CD4-positive, alpha-beta memory T cell (primary cell): ENCODE measurements at regions not wholly inside any gene's neighbourhood (a gene's known extent, or its start where the extent isn't known, plus 50 kb on each side); places are given as distances from the start of the nearest gene placed in this dataset.

ENCODE experiments used
- CTCF ChIA-PET: fragments of 350-600 bp; sonication (Branson Sonifier 250); formaldehyde crosslinking; loops from one replicate; lab custom pipeline; 2021; ENCODE audit warnings: inconsistent platforms; ENCODE audit not compliant: partially characterized antibody; lab: Charles Lee
- POLR2A ChIA-PET: fragments of 350-600 bp; sonication (Branson Sonifier 250); formaldehyde crosslinking; loops from one replicate; lab custom pipeline; 2021; ENCODE audit not compliant: partially characterized antibody; lab: Charles Lee
- DNase-seq, 5 donors: peaks; one replicate each; pipeline versions ENCODE4 v3.0.0 to v3.0.0-alpha.2; 2020 to 2022; ENCODE audit warnings: mixed read lengths in 1 of 5
- H3K27ac ChIP-seq: one replicate; pipeline ENCODE4 v1.7.0; 2013; ENCODE audit warnings: low read depth, low read length
- H3K27me3 ChIP-seq: 2 replicates; pipeline ENCODE4 v1.7.0; 2013; ENCODE audit warnings: mild to moderate bottlenecking, low read length, moderate library complexity; ENCODE audit not compliant: insufficient read depth
- H3K36me3 ChIP-seq: 2 replicates; pipeline ENCODE4 v1.7.0; 2013; ENCODE audit warnings: mild to moderate bottlenecking, low read length, moderate library complexity; ENCODE audit not compliant: insufficient read depth
- H3K4me1 ChIP-seq: 2 replicates; pipeline ENCODE4 v1.7.0; 2013; ENCODE audit warnings: mild to moderate bottlenecking, low read length, moderate library complexity; ENCODE audit not compliant: insufficient read depth
- H3K4me3 ChIP-seq, 2 donors: one replicate each; pipeline ENCODE4 v1.7.0; 2013; ENCODE audit warnings: low read length in 2 of 2, mild to moderate bottlenecking in 1 of 2
- H3K9me3 ChIP-seq, 2 donors: one replicate each; pipeline ENCODE4 v1.7.0; 2013; ENCODE audit warnings: low read length in 2 of 2, control low read depth in 1 of 2; ENCODE audit not compliant: control insufficient read depth in 1 of 2
- H3K27ac Mint-ChIP-seq, 7 donors: one replicate each; pipeline ENCODE4 v1.8.0; 2020 to 2021; ENCODE audit warnings: mixed read lengths in 7 of 7, mild to moderate bottlenecking in 6 of 7, inconsistent platforms in 3 of 7, moderate library complexity in 3 of 7
- H3K27me3 Mint-ChIP-seq, 2 donors: one replicate each; pipeline ENCODE4 v1.8.0; 2020 to 2021; ENCODE audit warnings: mixed read lengths in 2 of 2
- H3K36me3 Mint-ChIP-seq, 2 donors: one replicate each; pipeline ENCODE4 v1.8.0; 2020 to 2021; ENCODE audit warnings: mixed read lengths in 2 of 2, inconsistent platforms in 1 of 2, mild to moderate bottlenecking in 1 of 2
- H3K4me1 Mint-ChIP-seq, 4 donors: one replicate each; pipeline ENCODE4 v1.8.0; 2020 to 2021; ENCODE audit warnings: mixed read lengths in 4 of 4, mild to moderate bottlenecking in 1 of 4
- H3K4me3 Mint-ChIP-seq, 8 donors: one replicate each; pipeline ENCODE4 v1.8.0; 2020 to 2021; ENCODE audit warnings: mixed read lengths in 8 of 8, mild to moderate bottlenecking in 7 of 8, moderate library complexity in 6 of 8, inconsistent platforms in 3 of 8
- H3K9me3 Mint-ChIP-seq, 8 donors: one replicate each; pipeline ENCODE4 v1.8.0; 2020 to 2021; ENCODE audit warnings: mixed read lengths in 8 of 8, mild to moderate bottlenecking in 5 of 8, inconsistent platforms in 3 of 8, moderate library complexity in 1 of 8
- intact Hi-C: fragments of 100-400 bp; cut with micrococcal nuclease; formaldehyde crosslinking; loops from one replicate; pipeline ENCODE4 v1.15.1; 2023

DNA sequence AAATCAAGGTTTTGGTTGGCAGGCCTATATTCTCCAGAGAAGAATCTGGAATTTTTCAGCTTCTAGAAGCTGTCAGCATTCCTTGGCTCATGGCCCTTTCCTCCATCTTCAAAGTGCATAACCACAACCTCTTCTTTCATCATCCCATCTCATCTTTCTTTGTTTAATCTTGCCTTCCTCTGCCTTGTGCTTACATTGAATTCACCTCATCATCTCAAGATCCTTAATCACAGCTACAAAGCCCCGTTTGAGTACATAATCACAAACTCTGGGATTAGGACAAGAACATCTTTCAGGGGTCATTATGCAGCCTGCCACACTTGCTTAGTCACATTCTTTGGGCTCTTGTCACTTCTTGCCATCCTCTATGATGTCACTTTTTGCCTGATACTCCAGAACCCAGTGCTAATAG is 130.3 kb downstream of the FOXD1 start:
- POLR2A ChIA-PET = no interaction called here
- peaks cover 26% of the 10 kb centered on the region for H3K27me3 ChIP-seq
- no peaks in the 10 kb centered on the region for H3K36me3 ChIP-seq
- no peak for DNase-seq
- no peaks in the 10 kb centered on the region for H3K4me1 Mint-ChIP-seq
- no peak overlapping the region for H3K4me3 ChIP-seq
- H3K9me3 ChIP-seq = no peaks in the 10 kb centered on the region
- H3K9me3 Mint-ChIP-seq = peaks cover 0 to 4% (median 0%) of the 10 kb centered on the region in 8 donors
- H3K4me3 Mint-ChIP-seq = no peak overlapping the region
- no peaks in the 10 kb centered on the region for H3K4me1 ChIP-seq
- peaks cover 44 to 60% of the 10 kb centered on the region in 2 donors for H3K27me3 Mint-ChIP-seq
- H3K27ac Mint-ChIP-seq = no peak overlapping the region
- no peak overlapping the region for H3K27ac ChIP-seq
- intact Hi-C loops = no loop called here
- no peaks in the 10 kb centered on the region for H3K36me3 Mint-ChIP-seq
- CTCF ChIA-PET = no interaction called here

DNA sequence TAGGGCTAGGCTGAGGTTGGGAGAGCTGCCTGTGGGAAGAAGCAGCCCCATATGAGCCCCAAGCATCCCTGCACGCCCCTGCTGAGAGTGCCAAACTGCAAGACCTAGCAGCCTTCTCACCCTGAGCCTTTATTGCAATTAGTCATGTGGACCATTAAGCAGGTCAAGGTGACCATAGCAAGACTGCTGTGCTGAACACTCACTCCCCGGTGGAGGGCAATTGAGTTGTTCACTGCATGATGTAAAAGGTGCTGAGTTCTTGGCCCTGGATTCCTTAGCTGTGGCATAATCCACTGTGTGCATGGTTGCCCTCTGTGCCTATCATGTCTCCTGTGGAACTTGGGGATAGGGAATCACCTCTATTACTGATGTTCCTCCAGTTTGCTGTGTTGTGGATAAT is 131.1 kb downstream of the FOXD1 start:
- ChIA-PET POLR2A (no interaction called here), CTCF (no interaction called here)
- DNase-seq = no peak
- Mint-ChIP-seq H3K27me3 (peaks cover 46 to 63% of the 10 kb centered on the region in 2 donors), H3K9me3 (peaks cover 0 to 4% (median 0%) of the 10 kb centered on the region in 8 donors), H3K4me3 (no peak overlapping the region), H3K36me3 (no peaks in the 10 kb centered on the region), H3K27ac (no peak overlapping the region), H3K4me1 (peaks cover under 1 to 5% (median 4%) of the 10 kb centered on the region in 4 donors)
- peaks cover 34% of the 10 kb centered on the region for H3K27me3 ChIP-seq
- H3K4me3 ChIP-seq = no peak overlapping the region
- no peaks in the 10 kb centered on the region for H3K36me3 ChIP-seq
- H3K4me1 ChIP-seq = no peaks in the 10 kb centered on the region
- H3K9me3 ChIP-seq = no peaks in the 10 kb centered on the region
- no peak overlapping the region for H3K27ac ChIP-seq
- intact Hi-C loops = no loop called here

DNA sequence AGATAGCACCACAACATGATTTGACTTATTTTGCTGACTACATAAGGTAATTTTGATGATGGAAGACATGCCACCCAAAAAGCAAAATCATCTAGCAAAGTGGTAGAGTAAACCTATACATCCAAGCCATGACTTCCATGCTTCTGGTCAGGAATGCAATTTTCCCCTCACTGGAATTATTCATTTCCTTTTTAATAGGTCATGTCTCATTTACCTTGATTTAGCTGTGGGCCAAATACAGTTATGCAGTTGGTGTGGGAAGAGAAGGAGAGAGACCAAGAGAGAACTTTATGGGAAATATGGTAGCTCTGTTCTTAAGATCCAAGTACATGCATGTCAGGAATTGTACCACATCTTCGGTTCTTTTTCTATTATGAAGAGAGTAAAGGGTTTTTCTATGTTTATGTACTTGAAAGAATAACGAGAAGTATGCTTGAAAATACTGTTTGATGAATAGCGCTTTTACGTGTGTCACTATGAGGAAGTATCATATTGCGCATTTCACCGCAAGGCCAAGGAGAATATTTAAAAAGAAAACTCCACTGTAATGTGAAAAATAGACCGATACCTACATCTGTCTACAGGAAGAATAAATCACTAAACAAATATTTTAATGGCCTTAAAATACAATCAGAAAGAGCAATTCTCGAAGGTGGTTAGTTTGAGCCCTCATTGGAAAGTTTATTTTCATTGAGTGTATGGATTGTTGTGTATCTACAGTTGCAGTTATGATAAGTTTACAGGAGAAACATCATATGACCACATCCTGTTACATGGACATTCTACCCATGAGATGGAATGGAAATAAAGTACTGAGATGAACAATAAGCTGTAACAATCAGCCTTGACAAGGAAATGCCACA is 134.0 kb downstream of the FOXD1 start:
- Histone ChIP-seq H3K36me3 (no peaks in the 10 kb centered on the region), H3K9me3 (no peaks in the 10 kb centered on the region), H3K4me3 (no peak overlapping the region), H3K27ac (no peak overlapping the region), H3K4me1 (no peaks in the 10 kb centered on the region), H3K27me3 (peaks cover 43% of the 10 kb centered on the region)
- peaks cover 55 to 70% of the 10 kb centered on the region in 2 donors for H3K27me3 Mint-ChIP-seq
- H3K36me3 Mint-ChIP-seq = no peaks in the 10 kb centered on the region
- intact Hi-C loops = no loop called here
- DNase-seq = no peak
- H3K27ac Mint-ChIP-seq = no peak overlapping the region
- CTCF ChIA-PET = interaction anchor here (1.1 kb wide), 1 partner anchor 136 kb away, joined by 3 read pairs; no protein-coding TSS in a partner anchor
- peaks cover 0 to 4% (median 0%) of the 10 kb centered on the region in 8 donors for H3K9me3 Mint-ChIP-seq
- H3K4me1 Mint-ChIP-seq = peaks cover 3 to 11% (median 5%) of the 10 kb centered on the region in 4 donors
- POLR2A ChIA-PET = no interaction called here
- no peak overlapping the region for H3K4me3 Mint-ChIP-seq

DNA sequence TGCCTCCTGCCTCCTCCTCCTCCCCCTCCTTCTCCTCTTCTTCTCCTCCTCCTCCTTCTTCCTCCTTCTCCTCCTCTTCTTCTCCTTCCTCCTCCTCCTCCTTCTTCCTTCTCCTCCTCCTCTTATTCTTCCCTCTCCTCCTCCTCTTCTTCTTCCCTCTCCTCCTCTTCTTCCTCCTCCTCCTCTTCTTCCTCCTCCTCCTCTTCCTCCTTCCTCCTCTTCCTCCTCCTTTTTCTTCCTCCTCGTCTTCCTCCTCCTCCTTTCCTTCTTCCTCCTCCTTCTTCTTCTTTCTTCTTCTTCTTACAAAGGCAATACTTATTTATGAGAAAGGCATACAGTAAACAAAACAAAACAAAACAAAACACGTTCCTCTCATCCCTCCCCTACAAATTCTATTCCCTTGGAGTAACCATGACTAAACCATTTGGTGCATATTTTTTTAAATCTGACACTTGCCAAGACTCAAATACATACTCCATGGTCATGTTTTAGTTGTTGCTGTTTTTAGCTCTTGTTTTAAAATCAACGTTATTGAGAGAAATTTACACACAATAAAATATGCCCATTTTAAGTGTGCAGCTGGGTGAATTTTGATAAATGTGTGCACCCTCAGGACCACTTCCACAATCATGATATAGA is 135.6 kb downstream of the FOXD1 start:
- Mint-ChIP-seq H3K36me3 (no peaks in the 10 kb centered on the region), H3K27ac (no peak overlapping the region), H3K4me3 (no peak overlapping the region), H3K9me3 (peaks cover 0 to 4% (median 0%) of the 10 kb centered on the region in 8 donors), H3K27me3 (peaks cover 54 to 69% of the 10 kb centered on the region in 2 donors), H3K4me1 (peaks cover 3 to 11% (median 5%) of the 10 kb centered on the region in 4 donors)
- DNase-seq = no peak
- POLR2A ChIA-PET = no interaction called here
- Histone ChIP-seq H3K27me3 (peaks cover 43% of the 10 kb centered on the region), H3K4me1 (no peaks in the 10 kb centered on the region), H3K4me3 (no peak overlapping the region), H3K36me3 (no peaks in the 10 kb centered on the region), H3K9me3 (no peaks in the 10 kb centered on the region), H3K27ac (no peak overlapping the region)
- CTCF ChIA-PET = interaction anchor here (1.1 to 1.6 kb wide), 3 partner anchors 14 to 138 kb away, joined by 3 to 8 read pairs (median 4); no protein-coding TSS in a partner anchor
- intact Hi-C loops = loop anchor here (1.0 kb wide), 1 partner anchor 138 kb away; no protein-coding TSS in a partner anchor

DNA sequence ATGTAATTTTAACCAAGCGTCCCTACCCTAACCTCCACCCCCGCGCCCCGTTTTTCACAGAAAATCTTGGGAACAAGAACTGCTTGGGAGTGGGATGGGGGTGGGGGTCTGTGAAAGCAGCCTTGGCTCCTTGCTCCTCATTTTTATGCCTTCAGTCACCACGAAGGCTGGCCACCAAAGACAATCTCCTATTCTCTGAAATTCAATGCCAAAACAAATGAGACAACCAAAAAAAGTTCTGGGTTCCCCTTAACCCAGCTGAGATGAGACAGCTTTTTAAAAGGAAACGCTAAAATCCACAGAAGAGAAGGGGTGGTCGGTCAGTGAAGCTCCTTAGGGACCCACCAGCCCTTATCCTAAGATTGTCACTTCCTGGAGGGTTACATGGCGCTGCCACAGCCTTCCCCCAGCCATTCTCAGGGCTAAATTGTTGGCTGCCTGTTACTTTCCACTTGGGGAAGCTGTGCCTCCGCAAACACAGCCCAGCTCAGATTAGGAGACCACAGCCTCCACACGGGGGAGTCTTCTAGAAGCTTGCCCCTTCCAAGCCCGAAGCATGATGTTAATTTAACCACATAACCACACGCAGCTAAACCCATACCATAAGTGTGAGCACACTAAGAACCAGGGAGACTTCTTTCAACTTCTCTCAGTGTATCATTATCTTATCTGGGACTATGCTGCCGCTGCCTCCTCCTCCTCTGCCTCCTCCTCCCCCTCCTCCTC is 136.3 kb downstream of the FOXD1 start:
- peaks cover 0 to 4% (median 0%) of the 10 kb centered on the region in 8 donors for H3K9me3 Mint-ChIP-seq
- peaks cover 41% of the 10 kb centered on the region for H3K27me3 ChIP-seq
- ChIA-PET CTCF (interaction anchor here (1.1 to 1.6 kb wide), 3 partner anchors 14 to 139 kb away, joined by 3 to 8 read pairs (median 4); no protein-coding TSS in a partner anchor), POLR2A (no interaction called here)
- H3K36me3 ChIP-seq = no peaks in the 10 kb centered on the region
- peaks cover 55 to 69% of the 10 kb centered on the region in 2 donors for H3K27me3 Mint-ChIP-seq
- no peak overlapping the region for H3K4me3 ChIP-seq
- no peaks in the 10 kb centered on the region for H3K4me1 ChIP-seq
- H3K4me3 Mint-ChIP-seq = no peak overlapping the region
- intact Hi-C loops = loop anchor here (1.0 kb wide), 1 partner anchor 139 kb away; no protein-coding TSS in a partner anchor
- no peaks in the 10 kb centered on the region for H3K9me3 ChIP-seq
- no peak overlapping the region for H3K27ac Mint-ChIP-seq
- H3K4me1 Mint-ChIP-seq = peaks cover 3 to 11% (median 5%) of the 10 kb centered on the region in 4 donors
- peak in 2 of 5 donors; percentile 25 to 30 for DNase-seq
- no peaks in the 10 kb centered on the region for H3K36me3 Mint-ChIP-seq
- H3K27ac ChIP-seq = no peak overlapping the region

DNA sequence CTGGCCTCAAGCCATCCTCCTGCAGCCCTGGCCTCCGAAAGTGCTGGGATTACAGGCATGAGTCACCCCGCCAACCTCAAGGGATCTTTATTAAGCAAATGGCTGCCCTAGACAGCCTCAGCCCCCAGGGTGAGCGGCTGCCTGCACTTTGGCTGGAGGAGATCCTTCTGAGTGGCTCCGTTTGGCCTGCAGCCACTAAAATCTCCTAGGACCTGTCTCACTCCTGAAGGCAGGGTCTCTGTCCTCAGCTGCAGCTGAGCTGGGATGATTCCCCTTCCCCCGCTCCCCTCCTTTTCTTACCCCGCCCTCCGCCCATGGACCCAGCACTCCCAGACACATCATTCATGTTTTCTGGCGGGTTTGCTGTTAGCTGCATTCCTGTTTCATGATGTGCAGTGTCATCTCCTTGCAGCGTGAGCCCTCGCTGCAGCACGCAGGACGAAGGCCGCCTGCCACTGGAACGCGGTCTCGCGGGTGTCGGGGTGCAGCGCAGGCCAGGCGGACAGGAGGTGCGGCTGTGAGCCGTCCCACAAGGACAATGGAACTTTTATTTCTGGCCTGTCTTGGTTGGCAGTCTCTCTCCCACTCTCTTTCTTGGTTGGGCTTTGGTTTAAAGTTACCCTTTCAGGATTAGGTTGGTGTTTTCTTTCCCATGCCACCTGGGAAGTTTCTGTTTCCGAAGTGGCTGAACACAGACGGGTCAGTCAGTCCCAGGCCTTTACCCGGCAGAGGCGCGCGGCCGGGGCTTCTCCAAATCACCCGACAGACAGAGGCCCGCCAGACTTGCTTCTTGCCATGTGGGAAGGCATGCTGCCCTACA is 137.1 kb downstream of the FOXD1 start:
- H3K4me3 ChIP-seq = no peak overlapping the region
- peaks cover 44% of the 10 kb centered on the region for H3K27me3 ChIP-seq
- Mint-ChIP-seq H3K27me3 (peaks cover 58 to 67% of the 10 kb centered on the region in 2 donors), H3K27ac (no peak overlapping the region), H3K4me1 (peaks cover 3 to 11% (median 5%) of the 10 kb centered on the region in 4 donors), H3K36me3 (no peaks in the 10 kb centered on the region), H3K4me3 (peak overlapping the region in 1 of 8 donors; percentile 45), H3K9me3 (peaks cover 0 to 4% (median 0%) of the 10 kb centered on the region in 8 donors)
- ChIA-PET POLR2A (no interaction called here), CTCF (interaction anchor here (1.5 to 1.6 kb wide), 2 partner anchors 13 to 140 kb away, joined by 4 to 8 read pairs; no protein-coding TSS in a partner anchor)
- no peaks in the 10 kb centered on the region for H3K36me3 ChIP-seq
- intact Hi-C loops = loop anchor here (1.0 kb wide), 1 partner anchor 140 kb away; no protein-coding TSS in a partner anchor
- no peak overlapping the region for H3K27ac ChIP-seq
- no peak for DNase-seq
- no peaks in the 10 kb centered on the region for H3K9me3 ChIP-seq
- no peaks in the 10 kb centered on the region for H3K4me1 ChIP-seq
